ENCODE measurements at regions not wholly inside any gene's neighbourhood (a gene's known extent, or its start where the extent isn't known, plus 50 kb on each side); places are given as distances from the start of the nearest gene placed in this dataset.

GRCh38 chr9:115837618-115838017 lies 316.0 kb upstream of the PAPPA start:
- no peak for TF ChIP-seq CTCF (IDR thresholded peaks at IDR 0.05; ENCODE audit: low read depth, low read length)
- no peak for TF ChIP-seq EZH2phosphoT487 (IDR thresholded peaks at IDR 0.05; ENCODE audit: low read depth)

Measured in OCI-LY3 (cell line).